ENCODE measurements at regions not wholly inside any gene's neighbourhood (a gene's known extent, or its start where the extent isn't known, plus 50 kb on each side); places are given as distances from the start of the nearest gene placed in this dataset.

DNA sequence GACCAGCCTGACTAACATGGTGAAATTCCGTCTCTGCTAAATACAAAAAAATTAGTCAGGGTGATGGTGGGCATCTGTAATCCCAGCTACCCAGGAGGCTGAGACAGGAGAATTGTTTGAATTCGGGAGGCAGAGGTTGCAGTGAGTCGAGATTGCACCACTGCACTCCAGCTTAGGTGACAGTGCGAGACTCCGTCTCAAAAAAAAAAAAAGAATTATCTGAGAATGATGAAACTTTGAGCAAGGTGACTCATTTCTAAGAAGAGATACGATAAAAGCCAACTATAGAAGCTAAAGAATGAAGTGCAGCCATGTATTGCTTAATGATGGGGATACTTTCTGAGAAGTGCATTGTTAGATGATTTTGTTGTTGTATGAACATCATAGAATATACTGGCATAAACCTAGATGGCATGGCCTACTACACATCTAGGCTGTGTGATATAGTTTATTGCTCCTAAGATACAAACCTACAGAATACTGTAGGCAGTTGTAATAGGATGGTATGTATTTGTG is 64.7 kb downstream of the SNRPE start:
- ATAC-seq = no peak
- DNase-seq (ENCODE audit: missing footprints) = no peak
- intact Hi-C loops (cut with DNase I) = no loop called here

DNA sequence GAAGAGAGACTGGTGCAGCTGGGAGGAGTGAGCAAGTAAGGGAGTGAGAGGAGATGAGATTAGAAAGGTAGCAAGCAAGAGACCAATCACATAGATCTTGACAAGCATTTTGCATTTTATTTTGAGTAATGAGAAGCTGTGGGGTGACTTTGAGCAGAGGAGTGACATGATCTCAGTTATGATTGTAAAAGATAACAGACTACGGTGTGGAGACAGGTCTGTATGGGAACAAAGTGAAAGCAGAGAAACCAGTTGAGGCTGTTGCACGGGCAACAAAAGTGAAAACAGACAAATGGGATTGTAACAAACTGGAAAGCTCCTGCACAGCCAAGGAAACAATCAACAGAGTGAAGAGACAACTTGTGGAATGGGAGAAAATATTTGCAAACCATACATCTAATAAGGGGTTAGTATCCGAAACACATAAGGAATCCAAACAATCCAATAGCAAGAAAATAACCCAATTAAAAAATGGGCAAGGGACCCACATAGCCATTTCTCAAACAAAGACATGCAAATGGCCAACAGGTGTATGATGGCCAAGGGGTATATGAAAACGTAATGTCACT is 68.4 kb downstream of the SNRPE start:
- intact Hi-C loops (cut with DNase I) = no loop called here
- ATAC-seq = no peak

DNA sequence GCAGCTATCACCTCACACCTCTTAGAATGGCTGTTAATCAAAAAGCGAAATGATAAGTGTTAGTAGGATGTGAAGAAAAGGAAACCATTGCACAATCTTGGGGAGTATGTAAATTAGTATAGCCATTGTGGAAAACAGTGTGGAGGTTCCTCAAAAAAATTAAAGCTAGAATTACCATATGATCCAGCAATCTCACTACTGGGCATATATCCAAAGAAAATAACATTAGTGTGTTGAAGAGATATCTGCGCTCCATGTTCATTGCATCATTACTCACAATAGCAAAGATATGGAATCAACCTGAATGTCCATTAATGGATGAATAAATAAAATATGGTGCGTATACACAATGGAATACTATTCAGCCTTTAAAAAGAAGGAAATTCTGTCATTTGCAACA is 68.9 kb downstream of the SNRPE start:
- DNase-seq (ENCODE audit: missing footprints) (no peak), ATAC-seq (no peak)
- intact Hi-C loops (cut with DNase I) = no loop called here

More for the DNA sequence above, 68.4 kb downstream of the SNRPE start:
- DNase-seq (ENCODE audit: missing footprints) = no peak

DNA sequence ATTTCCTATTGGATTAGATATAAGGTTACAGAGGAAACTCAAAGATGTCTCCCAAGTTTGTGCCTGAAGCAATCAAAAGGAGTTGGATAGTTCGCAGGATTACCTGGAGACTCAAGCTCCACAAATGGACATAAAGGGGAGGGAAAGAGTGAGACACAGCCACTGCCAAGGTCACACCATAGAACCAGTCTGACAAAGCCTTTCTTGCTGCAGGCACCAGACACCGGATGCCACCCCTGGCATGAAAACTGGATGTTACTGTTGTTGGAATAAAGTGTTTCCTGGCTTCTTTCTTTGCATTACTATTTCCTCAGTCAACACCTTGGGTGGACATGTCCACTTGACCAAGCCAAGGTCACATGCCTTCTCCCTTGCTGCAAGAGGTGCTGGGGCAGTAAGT is 70.6 kb downstream of the SNRPE start:
- ATAC-seq (no peak), DNase-seq (ENCODE audit: missing footprints) (no peak)
- intact Hi-C loops (cut with DNase I) = no loop called here

DNA sequence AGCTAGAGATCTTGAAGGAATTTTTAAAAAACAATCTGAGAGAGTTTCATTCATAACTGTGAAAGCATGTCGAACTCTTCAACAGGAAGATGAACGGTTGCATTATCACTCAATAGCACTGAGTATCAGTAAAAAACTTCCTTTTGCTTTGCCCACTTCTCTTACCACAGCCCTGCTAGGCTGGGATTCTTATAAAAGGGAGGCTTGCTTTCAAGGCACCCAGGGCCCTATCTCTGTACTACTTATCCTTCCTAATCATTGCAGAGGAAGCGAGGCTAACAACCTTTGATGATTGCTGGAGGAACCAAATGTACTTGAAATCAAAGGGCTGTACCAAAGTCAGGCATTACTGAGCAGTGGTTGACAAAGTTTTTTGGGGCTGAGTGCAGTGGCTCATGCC is 71.2 kb downstream of the SNRPE start:
- ATAC-seq = no peak
- DNase-seq (ENCODE audit: missing footprints) = no peak
- intact Hi-C loops (cut with DNase I) = no loop called here

DNA sequence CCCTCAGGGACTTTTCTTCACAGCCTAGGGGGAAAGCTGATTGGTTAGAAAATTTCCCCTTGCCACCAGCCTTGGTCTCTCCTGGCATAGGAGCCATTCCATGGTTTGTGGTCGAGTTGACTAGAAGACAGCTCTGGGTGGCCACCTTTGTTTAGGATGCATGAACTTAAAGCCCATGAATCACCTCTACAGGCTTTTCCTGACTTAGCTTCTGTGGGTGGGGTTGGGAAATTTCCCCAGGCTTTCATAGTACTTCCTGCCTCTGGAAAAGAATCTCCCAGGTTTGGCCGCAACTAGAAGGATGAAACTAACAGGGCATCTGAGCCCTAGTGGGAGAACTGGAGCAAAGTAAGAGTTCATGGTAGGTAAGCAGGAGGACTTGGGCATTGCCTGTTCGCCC is 72.6 kb downstream of the SNRPE start:
- ATAC-seq = no peak
- DNase-seq (ENCODE audit: missing footprints) = no peak
- intact Hi-C loops (cut with DNase I) = no loop called here

DNA sequence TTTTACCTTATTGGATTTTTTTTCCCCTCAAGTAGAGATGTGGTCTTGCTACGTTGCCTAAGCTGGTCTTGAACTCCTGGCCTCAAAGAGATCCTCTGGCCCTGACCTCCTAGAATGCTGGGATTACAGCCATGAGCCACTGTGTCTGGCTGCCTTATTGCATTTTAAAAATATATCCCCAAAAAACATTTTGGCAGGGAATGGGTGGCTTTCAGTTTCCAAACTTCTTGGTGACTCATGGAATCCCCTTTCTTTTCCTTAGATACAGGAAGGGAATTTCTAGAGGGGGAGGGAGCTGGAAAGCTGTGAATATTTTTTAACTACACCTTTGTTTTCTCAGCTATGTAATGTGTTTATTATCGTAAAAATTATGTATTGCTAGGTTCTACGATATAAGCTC is 73.3 kb downstream of the SNRPE start:
- ATAC-seq (no peak), DNase-seq (ENCODE audit: missing footprints) (no peak)
- intact Hi-C loops (cut with DNase I) = no loop called here

DNA sequence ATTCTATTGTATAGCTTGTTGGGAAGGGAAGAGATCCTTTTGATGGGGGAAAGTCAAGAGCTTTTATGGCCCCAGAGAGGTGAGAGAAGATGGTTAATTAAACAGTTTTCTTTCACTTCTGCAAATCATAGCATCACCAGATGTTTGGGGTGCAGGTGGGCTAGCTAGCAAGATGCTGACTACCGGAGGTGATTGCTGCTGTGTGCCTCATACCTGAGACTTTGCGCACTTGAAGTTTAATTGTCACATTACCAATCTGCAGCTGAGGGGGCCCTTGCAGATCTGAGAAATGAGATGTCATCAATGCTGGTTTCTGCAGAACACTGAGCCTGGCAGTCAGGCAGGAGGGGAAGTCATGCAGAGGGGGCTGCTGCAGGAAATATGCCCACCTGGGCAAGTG is 73.9 kb downstream of the SNRPE start:
- ATAC-seq (no peak), DNase-seq (ENCODE audit: missing footprints) (no peak)
- intact Hi-C loops (cut with DNase I) = no loop called here

DNA sequence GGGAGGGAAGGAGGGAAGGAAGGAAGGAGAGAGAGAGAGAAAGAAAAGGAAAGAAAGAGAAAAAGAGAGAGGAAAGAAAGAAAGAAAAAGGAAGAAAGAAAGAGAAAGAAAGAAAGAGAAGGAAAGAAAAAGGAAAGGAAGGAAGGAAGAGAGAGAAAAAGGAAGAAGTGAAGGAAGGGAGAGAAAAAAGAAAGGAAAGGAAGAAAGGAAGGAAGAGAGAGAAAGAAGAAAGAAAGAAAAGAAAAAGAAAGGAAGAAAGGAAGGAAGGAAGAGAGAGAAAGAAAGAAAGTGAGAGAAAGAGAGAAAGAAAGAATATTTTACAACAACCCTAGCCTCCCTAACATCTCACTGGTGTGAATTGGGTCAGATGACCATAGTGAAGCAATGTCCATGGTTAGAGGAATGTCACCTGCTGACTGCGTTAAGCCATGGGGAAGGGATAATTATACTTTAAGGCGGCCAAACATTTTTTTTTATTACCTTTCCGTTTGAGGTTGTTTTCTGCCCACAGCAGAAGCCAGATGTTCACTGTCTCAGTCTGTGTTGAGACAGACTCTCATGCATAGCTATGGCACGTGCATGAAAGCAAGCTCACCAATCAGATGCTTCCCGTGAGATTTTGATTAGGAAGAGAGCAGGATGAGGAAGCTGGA is 76.4 kb downstream of the SNRPE start:
- DNase-seq (ENCODE audit: missing footprints) = no peak
- ATAC-seq = no peak
- intact Hi-C loops (cut with DNase I) = no loop called here

DNA sequence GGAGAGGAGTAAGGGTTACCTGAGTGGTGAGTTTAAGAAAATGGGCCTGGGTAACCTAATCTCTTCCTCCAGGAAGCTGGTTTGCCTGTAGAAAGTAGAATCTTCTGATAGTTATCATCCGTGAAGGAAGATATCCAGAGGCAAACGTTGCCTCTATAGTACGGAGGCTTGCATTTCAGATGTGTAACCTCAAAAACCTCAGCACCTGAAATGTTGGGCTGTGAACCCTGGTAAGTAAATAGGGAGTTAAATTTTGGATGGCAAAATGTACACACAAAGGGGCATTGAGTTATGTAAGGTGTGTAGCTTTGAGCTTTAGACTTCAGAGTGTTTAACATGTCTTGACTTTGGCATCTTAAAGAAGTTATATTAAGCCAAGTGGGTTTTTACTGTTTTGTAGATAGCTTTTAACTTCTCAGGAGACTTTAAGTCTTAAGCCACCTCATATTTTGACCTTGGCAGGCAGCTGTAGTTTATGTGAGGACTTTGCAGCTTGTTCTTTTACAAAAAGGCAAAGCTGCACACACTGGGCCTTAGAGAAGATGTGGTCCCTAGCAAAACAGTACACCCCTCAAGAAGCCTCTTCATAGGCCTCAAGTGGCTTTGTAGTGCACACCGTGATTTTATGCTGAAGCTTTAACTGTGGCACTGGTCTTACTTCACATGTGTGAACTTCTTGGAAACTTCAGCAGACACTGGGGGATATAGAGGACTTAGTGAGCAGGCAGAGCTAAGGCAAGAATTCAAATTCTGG is 83.4 kb downstream of the SNRPE start:
- ATAC-seq (no peak), DNase-seq (ENCODE audit: missing footprints) (no peak)
- intact Hi-C loops (cut with DNase I) = no loop called here

DNA sequence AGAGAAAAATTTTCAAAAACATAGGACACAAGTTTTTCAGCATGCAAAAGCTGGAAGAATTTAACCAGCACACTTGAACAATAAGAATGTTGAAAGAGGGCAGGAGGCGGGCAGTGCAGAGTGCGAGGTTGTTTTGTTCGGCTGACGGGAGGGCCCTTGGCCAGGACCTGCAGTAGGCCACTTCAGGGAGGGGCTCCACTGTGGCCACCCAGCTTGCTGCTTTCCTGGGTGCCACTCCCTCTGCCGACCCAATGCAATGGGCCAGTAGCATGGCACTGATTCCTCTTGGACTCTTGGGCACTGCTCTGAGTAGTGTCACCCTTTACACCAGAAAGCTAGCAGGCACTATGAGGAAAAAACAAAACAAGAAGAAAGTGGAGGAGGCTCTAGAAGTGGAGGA is 92.9 kb downstream of the SNRPE start:
- intact Hi-C loops (cut with DNase I) = no loop called here
- DNase-seq (ENCODE audit: missing footprints) (no peak), ATAC-seq (no peak)

DNA sequence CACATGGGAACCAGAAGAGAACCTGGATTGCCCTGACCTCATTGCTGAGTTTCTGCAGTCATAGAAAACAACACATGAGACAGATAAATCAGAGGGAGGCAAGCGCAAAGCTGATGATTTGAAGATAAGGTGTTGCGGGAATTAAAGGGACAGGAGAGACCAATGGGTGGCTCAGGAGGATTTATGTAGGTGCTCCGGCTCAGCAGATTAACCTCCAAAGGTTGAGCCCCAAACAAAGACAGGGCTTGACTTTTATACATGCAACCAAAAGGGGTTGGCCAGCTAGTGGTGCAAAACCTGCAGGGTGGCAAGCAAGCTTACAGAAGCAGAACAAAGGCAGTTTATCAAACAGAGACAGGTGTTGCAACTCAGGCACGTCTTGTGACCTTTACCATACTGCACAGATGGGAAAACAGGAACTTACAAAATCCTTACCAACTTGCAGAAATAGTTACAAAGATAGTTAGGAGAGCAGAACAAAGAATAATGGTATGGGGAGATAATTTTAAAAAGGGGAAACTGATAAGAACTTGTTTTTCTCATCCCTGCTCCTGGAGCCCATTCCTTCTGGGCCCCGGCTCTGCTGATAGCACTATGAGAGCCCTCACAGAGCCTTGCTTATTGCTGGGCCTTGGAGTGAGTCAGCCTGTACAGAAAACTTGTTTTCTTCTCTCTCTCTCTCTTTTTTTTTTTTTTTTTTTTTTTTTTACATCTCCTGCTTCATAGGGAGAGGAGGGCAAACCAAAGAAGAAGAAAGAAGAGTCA is 93.6 kb downstream of the SNRPE start:
- no peak for ATAC-seq
- DNase-seq (ENCODE audit: missing footprints) = no peak
- intact Hi-C loops (cut with DNase I) = no loop called here

DNA sequence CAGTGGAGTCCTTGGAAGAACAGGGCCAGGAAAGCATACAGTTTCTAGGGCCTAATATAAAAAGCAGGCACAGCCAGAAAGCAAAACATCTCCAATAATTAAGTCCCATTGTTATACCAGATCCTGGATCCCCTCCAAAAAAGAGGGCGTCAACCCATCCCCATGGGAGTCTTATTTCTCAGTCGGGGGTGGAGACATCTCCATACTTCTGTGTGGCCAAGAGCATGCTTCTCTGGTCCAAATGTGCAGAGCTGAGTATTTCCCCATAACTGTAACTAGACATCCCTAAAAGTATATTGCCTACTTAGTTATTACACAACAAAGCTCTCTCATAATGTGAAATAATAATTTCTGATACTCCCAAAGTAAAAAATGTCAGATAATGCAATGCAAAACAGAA is 104.2 kb upstream of the SOX13 start:
- DNase-seq (ENCODE audit: missing footprints) = no peak
- no peak for ATAC-seq
- intact Hi-C loops (cut with DNase I) = loop anchor here (5.0 kb wide), 1 partner anchor 74 kb away; no protein-coding TSS in a partner anchor

DNA sequence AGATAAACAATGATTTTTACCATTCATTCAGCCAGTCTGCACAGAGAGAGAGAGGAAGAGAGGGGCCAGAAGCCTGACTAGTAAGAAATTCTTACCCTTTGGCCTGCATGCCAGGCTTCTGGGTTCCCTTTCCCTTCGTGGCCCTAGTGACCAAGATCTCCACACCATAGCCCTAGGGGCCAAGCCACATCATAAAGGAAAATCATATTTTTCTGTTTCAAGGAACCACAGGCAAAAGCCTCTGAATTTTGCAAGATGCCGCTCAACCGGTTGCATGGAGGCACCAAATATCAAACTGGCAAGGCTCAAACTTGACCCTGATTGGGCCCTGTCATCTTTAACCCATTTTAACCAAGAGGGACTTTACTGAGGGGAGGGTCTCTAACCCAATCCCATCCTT is 103.1 kb upstream of the SOX13 start:
- intact Hi-C loops (cut with DNase I) = loop anchor here (5.0 kb wide), 1 partner anchor 72 kb away; no protein-coding TSS in a partner anchor
- ATAC-seq (no peak), DNase-seq (ENCODE audit: missing footprints) (no peak)

DNA sequence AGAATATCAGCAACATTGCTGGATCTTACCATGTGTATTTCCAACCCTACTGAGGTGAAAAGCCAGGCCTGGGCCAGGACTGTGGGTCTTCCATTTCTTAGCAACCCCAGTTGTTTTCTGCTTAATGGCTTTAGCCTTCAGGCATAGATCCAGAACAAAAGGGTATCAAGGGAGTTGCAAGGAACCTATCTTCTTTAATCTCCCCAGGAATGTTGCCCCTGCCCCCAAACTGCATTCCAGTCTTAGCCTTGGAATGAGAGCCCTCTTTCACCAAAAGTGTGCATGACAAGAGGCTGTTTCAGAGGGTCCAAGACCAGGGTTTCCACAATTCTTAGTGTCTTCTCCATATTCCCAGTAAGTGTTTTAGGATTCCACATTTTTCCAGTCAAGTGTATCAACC is 87.9 kb upstream of the SOX13 start:
- DNase-seq (ENCODE audit: missing footprints) (no peak), ATAC-seq (no peak)
- intact Hi-C loops (cut with DNase I) = no loop called here

DNA sequence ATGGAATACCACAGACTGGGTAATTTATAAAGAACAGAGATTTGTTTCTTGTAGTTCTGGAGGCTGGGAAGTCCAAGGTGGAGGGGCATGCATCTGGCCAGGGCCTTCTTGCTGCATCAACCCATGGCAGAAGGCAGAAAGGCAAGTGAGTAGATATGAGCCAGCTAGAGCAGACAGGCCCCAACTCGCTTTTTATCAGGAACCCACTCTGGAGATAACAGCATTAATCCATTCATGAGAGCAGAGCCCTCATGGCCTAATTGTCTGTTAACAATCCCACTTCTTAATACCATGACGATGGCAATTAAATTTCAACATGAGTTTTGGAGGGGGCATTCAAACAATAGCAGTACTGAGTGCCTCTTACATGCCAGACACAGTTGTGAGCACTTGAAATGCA is 87.2 kb upstream of the SOX13 start:
- intact Hi-C loops (cut with DNase I) = no loop called here
- DNase-seq (ENCODE audit: missing footprints) = no peak
- ATAC-seq = no peak

DNA sequence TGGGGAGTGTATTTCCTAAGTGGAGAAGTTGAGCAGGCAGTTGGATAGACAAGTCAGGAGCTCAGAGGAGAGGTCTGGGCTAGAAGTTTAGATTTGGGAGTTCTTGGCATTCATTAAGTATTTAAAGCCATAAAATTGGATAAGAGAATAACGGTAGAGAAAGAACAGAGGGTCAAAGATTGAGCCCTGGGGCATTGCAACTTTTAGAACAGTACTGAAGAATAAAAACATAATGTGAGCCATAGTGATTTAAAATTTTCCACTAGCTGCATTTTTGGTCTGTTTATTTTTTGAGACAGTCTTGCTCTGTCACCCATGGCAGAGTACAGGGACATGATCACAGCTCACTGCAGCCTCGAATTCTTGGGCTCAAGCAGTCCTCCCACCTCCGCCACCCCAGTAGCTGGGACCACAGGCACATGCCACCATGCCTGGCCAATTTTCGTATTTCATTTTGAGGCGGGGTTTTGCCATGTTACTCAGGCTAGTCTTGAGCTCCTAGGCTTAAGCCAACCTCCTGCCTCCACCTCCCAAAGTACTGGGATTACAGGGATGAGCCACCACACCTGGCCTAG is 85.9 kb upstream of the SOX13 start:
- intact Hi-C loops (cut with DNase I) = no loop called here
- DNase-seq (ENCODE audit: missing footprints) (no peak), ATAC-seq (peak; percentile 20)

DNA sequence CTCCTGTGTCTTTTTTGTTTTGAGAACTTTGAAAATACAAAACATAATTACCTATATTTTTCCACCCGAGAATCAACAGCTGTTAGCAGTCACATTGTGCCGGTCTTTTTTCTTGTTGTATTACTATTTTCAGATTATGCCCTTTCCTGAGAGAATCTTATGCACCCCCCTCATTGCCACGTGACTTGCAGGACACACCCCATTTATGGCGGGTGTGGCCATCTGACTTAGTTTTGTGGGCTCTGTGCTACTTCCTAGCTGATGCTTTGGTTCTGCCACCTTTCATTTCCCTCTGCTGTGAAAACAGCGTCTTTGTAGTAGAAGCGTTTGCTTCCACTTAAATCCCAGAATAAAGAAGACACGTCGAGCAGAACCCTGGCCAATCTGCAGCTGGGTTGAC is 82.8 kb upstream of the SOX13 start:
- intact Hi-C loops (cut with DNase I) = loop anchor here (10.0 kb wide), 1 partner anchor 55 kb away; no protein-coding TSS in a partner anchor
- DNase-seq (ENCODE audit: missing footprints) = no peak
- ATAC-seq = no peak

DNA sequence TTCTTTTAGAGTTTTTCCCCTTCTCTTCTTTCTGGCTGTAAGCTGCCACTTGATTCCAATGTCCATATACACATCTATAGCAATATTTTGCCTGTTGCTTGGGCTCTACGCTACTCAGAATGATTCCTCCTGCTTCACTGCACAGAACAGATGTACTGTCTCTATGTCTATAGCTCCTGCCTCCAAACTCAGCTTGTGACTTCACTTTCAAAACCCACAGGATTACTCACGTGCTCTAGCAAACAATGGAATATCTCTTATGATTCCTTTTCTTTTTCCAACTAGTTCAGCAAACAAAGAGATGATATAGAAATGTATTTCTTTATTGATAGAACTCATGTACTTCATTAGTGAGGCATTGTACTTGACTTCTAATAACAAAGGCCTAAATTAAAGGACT is 80.5 kb upstream of the SOX13 start:
- DNase-seq (ENCODE audit: missing footprints) (no peak), ATAC-seq (no peak)
- intact Hi-C loops (cut with DNase I) = loop anchor here (10.0 kb wide), 1 partner anchor 52 kb away; no protein-coding TSS in a partner anchor

Data from Right ventricle myocardium inferior (tissue), 1 donor.